PFSK-1 (cell line): ENCODE measurements at regions not wholly inside any gene's neighbourhood (a gene's known extent, or its start where the extent isn't known, plus 50 kb on each side); places are given as distances from the start of the nearest gene placed in this dataset.

ENCODE experiments used
- FOXP2 ChIP-seq: optimal IDR thresholded peaks from 2 replicates; pipeline ENCODE3; 2011; ENCODE audit warnings: borderline replicate concordance, control low read depth, inconsistent platforms; ENCODE audit not compliant: insufficient read depth; ENCODE audit errors: extremely low read length, extremely low read depth
- POLR2AphosphoS5 ChIP-seq: IDR thresholded peaks from 2 replicates; pipeline ENCODE4 v1.6.1; 2012; ENCODE audit warnings: low read depth, mild to moderate bottlenecking, control low read depth, low read length, moderate library complexity
- REST ChIP-seq, 2 experiments: IDR thresholded peaks; 2 replicates each; pipeline versions ENCODE4 v1.6.1 to v1.8.0; 2011 to 2012; ENCODE audit warnings: low read depth in 2 of 2, low read length in 2 of 2, control low read depth in 1 of 2, inconsistent platforms in 1 of 2, mild to moderate bottlenecking in 1 of 2, moderate library complexity in 1 of 2; ENCODE audit not compliant: insufficient read depth in 1 of 2
- SIN3A ChIP-seq: IDR thresholded peaks from 2 replicates; pipeline ENCODE4 v1.6.1; 2012; ENCODE audit warnings: mild to moderate bottlenecking, low read length, moderate library complexity, borderline replicate concordance; ENCODE audit not compliant: insufficient read depth
- TAF1 ChIP-seq: IDR thresholded peaks from 2 replicates; pipeline ENCODE4 v1.6.1; 2012; ENCODE audit warnings: low read length, control low read depth, borderline replicate concordance; ENCODE audit not compliant: insufficient read depth

- TF ChIP-seq TAF1 (no peak), POLR2AphosphoS5 (no peak), SIN3A (no peak), REST (IDR thresholded peaks at IDR 0.05; ENCODE audit: insufficient read depth in 1 of 2, low read depth in 2 of 2, low read length in 2 of 2) (no peak), FOXP2 (no peak)
Observed at GRCh38 chr2:145753041-145753608, 1233.2 kb upstream of the ZEB2 start.
